Kasumi-1 (cell line): ENCODE measurements at regions not wholly inside any gene's neighbourhood (a gene's known extent, or its start where the extent isn't known, plus 50 kb on each side); places are given as distances from the start of the nearest gene placed in this dataset.

Experiments used
- DNase-seq, 2 experiments: peaks; one replicate each; lab custom pipeline; 2025; lab: John Stamatoyannopoulos, UW

DNA sequence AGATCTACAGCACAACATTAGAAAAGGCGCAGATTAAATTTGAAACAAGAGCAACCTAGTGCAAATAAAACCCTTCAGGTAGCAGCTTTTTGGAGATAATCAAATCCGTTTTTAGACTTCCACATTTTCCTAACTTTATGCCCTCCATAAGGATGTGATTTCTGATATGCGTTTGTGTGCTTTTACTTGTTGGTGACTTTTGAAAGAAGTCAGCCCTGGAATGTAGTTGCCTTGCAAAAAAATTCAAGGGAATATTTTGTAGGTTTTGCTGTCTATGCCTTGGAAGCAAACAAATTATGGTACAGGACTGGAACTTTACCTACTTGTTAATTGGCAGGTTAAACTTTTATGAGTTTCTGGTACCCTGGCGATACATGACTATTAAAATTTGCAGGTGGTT lies 86.7 kb upstream of the HDAC9 start:
- no peak for DNase-seq

DNA sequence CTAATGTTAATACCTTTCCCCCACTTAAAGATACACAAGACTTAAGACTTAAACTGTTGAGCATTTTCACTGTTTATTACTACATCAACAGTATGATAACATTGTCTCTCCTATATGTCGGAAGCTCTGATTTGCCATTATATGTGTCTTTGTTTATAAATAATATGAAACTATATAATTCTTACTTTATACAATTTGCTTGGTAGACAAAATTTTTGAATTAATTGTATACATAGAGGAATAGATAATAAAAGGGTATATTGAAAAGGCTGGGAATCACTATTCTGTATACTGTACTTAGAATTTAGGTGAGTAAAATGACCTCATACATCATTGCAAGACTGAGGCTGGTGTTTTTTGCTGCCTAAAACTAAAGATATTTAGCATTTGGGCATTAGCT lies 82.1 kb upstream of the HDAC9 start:
- no peak for DNase-seq

DNA sequence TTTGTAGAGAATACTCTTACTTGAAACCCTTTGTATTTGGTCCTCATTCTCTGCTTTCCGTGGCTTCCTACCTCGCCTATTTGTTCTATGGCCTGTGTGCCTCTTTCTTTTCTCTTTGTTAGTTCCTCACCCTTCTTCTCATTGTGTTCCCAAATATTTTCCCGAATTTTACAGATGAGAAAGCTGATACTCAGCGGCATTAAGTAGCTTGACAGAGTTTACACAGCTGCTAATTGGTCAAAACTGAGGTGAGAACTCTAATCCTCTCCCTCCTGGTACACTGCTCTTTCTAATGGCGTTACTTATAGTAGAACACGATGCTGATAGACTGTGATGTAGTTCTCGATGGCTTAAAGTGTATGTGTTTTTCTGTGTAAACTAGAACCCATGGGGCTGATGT lies 80.7 kb upstream of the HDAC9 start:
- DNase-seq, result no peak

DNA sequence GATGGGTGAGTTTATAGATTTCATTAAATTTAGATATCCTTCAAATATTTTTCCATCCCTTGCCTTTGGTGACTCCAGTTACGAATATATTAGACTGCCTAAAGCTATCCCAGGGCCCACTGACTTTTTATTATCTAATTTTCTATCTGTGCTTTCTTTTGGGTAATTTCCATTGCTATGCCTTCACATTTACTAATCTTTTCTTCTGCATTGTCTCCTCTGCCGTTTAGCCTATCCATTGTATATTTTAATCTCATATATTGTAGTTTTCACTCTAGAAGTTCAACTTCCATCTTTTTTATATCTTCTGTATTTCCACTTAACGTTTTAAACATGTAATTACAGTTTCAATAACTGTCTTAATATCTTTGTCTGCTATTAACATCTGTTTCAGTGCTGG lies 78.6 kb upstream of the HDAC9 start:
- DNase-seq, result no peak

DNA sequence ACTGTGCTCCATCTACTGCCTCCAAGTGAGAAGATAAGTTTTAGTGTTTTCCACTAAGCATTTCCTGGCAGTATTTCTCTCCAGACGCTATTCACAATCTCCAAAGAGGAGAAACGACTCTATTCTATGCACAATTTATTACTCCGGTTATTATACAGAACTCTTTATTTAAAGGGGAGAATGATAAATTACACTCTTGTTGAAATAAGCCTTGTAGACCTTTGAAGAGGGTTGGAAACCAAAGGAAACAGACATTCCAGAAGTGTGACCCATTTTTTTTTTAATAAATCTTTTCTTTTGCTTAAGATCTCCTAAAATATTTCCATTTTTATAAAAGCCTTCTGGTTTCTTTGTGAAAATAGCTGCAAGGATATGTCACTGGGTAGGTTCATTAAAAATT lies 76.1 kb upstream of the HDAC9 start:
- DNase-seq, result no peak

DNA sequence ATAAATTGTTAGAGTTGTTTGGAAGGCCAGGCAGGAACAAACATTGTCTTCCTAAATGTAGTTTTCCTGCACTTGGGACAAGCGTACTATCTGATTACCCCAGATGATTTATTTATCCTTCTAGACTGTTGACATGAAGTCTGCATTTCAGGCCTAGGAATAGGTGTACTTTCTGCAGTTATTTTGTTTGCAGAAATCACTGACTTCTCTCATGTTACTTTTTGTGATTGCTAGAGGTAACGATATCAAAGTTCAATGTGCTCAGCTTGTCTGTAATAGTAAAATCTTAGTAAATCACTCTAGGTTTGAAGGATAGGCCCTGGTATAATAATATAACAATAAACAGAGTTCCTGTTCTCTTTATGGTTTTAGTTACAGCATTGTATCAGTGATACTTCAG lies 75.4 kb upstream of the HDAC9 start:
- DNase-seq, result no peak

DNA sequence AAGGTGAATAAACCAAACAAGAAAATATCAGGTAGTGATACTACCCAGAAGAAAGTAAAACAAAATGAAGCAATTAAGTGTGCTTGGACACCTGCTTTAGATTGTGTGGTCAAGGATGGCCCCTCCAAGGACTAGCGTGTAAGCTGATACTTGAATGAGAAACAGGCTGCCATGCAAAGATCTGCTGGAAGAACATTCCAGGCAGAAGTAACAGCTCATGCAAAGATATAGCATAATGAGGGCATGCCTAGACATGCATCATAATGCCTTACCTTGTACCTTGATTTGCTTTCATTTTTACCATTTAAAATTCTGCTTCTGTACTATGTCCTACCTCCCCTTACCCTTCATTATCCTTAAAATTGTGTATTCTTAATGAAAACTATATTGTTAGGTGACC lies 74.8 kb upstream of the HDAC9 start:
- no peak for DNase-seq

DNA sequence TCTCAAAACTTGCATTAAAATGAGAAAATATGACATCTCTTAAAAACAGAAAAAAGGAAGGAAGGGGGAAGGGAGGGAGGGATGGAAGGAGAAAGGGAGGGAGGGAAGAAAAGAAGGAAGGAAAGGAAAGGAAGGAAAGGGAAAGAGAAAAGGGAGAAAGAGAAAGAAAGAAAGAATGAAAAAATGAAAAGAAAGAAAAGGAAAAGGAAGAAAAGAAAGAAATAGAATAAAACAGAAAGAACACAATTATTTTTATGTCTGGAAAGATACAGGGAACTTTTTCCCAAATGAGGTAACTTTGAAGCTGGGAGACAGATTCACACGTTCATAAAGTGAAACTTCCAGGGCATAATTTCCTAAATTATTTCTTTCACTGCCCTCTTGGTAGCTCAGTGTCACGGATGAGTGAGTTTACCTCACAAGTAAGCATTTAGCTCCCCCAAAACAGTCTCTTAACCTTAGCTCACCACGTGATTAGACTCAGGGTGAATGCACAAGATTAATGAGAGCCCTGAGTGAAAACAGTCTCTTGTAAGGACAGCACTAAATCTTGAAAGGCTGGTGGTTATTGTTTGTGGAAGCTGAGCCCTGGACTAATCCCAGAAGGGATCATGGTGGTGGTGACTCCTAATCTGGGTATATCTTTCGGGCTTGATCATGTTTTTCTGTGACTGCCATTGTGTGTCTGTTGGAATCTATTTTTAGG lies 74.1 kb upstream of the HDAC9 start:
- no peak for DNase-seq

DNA sequence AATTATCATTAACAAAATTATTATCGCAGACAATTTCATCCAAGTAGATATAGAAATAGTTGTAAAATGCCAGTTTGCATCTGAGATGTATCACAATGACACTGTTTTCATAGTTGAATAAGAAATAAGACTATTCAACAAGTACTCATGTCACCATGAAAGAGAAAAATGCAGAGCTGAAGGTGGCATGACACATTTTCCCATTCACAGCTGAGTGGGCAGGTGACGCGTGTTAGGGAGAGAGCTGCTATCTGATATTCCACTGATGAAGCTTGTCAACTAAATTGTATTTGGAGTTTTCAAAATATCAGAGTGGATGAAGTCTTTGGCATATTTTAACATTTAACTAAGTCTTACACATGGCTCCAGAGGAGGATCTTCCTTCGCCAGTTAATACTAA lies 70.3 kb upstream of the HDAC9 start:
- DNase-seq, result no peak

DNA sequence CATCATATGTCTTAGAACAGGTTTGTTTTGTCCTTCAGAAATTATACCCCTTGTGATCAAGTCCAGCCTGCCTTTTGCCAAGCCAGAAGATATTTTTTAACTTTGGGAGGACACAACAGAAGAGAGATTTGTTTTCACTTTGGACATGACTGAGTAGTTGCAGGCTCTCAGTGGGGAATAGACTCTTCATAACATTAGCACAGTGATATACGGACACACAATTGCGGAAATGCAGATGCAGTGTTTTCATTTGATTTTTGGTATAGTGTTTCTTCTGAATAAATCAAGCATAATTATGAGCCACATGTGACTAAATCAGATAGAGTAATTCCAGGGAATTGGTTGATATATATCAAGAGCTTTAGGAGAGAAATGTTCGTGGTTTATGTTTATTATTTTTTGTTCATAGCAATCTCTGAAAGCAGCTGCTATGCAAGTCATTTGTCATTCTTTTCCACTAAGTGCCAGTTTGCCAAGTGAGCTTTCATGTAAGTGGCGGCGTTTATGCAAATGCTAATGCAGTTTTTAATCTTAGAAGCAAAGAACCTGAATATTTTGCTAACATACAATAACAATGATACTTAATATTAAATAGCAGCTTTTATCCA lies 69.6 kb upstream of the HDAC9 start:
- DNase-seq, result no peak

DNA sequence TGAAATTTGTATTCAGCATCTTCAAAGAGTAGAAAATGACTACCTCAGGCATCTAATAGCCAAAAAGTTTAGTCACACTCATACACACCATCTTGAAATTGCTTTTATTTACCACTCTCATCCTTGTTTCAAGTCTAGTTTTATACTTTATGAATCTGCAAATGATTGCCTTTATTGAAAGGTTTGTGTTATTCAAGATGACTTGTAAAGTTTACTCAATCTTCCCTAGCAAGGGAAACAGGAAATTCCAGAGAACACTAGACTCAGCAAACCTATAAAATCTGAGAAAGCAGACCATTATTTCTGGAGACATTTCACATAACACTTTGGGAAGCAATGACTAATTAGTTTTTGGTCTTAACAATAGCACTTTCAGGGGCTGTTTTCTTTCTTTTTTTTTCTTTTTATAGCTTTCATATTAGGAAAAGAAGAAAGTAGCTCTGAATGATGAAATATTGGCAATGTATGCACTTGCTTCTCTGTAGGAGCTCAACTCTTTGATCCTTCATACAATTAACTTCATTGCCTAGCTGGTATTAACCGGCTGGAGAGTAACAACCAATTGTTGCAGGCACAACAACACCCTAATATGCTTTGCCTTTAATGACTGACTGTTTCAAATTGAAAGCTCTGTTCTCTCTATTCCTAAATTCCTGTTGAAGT lies 68.9 kb upstream of the HDAC9 start:
- no peak for DNase-seq

DNA sequence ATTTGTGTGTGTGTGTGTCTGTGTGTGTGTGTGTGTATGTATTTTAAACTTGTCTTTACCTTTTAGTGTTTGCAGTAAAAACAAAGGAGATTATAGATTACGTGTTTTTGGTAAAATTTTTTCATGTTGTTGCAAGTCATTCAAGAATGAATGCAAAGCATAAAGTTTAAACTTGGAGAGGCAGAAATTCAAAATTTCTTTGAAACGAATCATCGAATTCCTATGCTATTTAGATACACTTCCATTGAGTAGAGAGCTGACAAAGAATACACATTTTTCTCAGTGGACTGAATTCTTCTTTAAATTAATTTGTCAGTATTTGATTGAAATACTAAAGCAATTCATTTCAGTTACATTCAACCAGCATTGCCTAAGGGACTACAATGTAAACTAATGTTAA lies 66.0 kb upstream of the HDAC9 start:
- DNase-seq, result no peak

DNA sequence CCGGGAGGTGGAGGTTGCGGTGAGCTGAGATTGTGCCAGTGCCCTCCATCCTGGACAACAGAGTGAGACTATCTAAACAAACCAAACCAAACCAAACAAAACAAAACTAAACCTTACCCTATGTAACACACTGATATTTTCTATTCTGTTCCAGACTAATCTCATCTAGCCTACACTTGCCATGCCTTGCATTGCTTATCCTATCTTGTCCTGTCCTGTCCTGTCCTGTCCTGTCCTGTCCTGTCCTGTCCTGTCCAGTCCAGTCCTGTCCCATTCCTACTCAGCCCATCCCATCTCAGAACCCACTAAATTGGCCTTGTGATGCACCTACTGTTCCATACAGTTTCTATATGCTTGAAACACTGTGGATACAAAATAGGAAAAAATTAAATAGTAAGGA lies 64.7 kb upstream of the HDAC9 start:
- DNase-seq, result no peak

DNA sequence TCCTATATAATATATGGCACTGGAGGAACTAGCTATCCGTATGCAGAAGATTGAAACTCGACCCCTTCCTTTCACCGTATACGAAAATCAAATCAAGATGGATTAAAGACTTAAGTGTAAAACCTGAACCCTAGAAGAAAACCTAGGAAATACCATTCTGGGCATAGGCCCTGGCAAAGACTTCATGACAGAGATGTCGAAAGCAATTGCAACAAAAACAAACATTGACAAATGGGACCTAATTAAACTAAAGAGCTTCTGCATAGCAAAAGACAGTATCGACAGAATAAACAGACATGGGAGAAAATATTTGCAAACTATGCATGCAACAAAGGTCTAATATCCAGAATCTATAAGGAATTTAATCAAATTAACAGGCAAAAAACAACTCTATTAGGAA lies 61.4 kb upstream of the HDAC9 start:
- no peak for DNase-seq

DNA sequence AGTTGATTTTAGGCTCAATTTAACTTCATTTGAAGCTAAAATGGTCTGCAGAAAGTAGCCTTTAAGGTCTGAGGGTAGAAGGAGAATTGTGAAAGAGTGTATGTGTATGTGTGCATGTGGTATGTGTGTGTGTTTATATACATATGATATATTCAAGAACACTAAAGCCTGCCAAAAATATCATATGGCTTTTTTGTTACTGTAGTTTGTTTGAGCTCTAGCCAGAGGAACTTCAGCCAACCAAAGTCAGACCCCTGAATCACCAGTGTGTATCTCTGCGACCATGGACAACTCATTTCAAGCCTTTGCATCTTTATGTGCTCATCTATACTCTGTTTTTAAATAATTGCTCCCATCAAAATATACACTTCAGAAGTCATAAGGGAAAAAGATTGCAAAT lies 58.4 kb upstream of the HDAC9 start:
- DNase-seq, result no peak

DNA sequence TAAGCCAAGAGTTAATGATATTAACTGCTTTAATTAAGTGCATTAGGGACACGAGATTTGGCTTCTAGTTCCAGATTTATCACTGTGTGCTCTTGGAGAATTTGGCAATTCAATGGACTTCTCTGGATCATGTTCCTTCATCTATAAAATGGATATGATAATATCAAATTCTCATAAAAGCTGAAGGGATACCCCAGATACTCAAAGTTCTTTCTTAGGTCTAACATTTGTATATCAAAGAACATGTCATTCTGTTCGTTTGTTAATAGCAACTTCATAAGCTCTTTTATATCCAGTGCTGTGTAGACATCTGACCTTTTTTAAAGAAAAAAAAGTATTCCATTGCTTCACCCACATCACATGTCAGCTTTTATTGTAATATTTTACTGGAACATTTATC lies 54.6 kb upstream of the HDAC9 start:
- DNase-seq, result no peak

DNA sequence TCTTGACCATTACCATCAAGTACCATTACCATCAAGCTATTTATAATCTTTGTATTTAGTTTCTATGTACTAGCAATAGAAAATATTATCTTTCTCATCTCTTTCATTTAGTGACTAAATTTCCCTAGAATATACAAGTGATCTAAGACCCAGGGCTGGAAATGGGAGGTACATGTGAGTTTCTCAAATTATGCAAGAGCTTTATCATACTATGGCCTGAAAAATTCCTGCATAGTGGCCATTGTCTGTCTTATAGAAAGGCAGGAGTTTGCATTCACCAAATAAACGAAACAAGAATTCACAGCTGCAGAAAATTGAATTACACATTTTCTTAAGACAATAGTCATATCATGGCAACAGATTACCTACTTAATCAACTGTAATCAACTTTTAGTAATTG lies 50.7 kb upstream of the HDAC9 start:
- no peak for DNase-seq

DNA sequence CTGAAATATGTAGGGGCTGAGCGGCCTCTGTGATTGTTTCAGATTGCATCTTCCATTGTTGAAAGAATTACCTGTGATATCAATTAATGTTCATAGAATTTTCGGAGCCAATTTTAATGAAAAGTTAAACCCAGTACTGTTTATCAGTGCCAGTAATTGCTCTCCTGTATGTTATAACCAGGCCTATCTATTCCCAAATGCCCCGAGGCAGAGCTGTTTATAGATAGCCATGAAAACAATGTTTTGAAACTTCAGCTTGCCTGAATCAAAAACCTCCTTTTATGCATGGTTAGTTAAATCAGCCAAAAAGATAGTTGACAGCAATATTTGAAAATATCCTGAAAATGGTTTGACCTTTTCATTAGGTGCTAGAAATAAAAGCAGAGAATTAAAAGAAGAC lies 50.1 kb upstream of the HDAC9 start:
- DNase-seq, result no peak
